A549 (cell line): ENCODE measurements at regions not wholly inside any gene's neighbourhood (a gene's known extent, or its start where the extent isn't known, plus 50 kb on each side); places are given as distances from the start of the nearest gene placed in this dataset.

Source experiments
- HOXB5 ChIP-seq: fragments of 250-450 bp; sonication (Bioruptor Pico); IDR thresholded peaks from 2 replicates; pipeline ENCODE4 v1.5.0; 2020; ENCODE audit warnings: mild to moderate bottlenecking, moderate library complexity
- JUN ChIP-seq, 2 experiments: fragments of >200 bp; sonication (Bioruptor Twin); formaldehyde crosslinking; IDR thresholded peaks; 2 replicates in 1 of 2; 3 replicates in 1 of 2; pipeline ENCODE4 v1.6.1; 2016 to 2017
- POLR2A ChIP-seq: IDR thresholded peaks from 2 replicates; pipeline ENCODE4 v1.6.1; 2012; ENCODE audit warnings: mild to moderate bottlenecking, low read length
- TF ChIP-seq, protein P1 (sequence below): fragments of >200 bp; sonication (Bioruptor Twin); formaldehyde crosslinking; IDR thresholded peaks from 3 replicates; pipeline ENCODE4 v1.5.1; 2016
- TF ChIP-seq, protein P2 (sequence below): IDR thresholded peaks from 2 replicates; pipeline ENCODE4 v1.6.1; 2012
- TF ChIP-seq, protein P3 (sequence below): fragments of >200 bp; sonication (Bioruptor Twin); formaldehyde crosslinking; IDR thresholded peaks from 3 replicates; pipeline ENCODE4 v1.6.1; 2016

DNA sequence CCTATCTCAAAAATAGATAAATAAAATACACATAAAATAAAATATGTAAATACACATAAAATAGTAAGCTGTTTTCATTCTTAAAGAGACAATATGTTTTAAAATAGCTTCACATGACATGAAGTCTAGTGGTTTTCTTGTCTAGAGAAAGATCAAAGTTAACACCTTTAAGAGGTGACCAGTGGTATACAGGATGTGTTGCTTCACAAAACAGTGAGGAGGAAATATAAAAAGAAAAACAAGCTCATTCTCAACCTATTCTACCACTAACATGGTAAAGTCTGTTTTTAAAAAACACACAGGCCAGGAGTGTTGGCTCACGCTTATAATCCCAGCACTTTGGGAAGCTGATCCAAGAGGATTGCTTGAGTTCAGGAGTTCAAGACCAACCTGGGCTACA lies 433.5 kb upstream of the HSFY2 start:
- TF ChIP-seq, protein P1, sequence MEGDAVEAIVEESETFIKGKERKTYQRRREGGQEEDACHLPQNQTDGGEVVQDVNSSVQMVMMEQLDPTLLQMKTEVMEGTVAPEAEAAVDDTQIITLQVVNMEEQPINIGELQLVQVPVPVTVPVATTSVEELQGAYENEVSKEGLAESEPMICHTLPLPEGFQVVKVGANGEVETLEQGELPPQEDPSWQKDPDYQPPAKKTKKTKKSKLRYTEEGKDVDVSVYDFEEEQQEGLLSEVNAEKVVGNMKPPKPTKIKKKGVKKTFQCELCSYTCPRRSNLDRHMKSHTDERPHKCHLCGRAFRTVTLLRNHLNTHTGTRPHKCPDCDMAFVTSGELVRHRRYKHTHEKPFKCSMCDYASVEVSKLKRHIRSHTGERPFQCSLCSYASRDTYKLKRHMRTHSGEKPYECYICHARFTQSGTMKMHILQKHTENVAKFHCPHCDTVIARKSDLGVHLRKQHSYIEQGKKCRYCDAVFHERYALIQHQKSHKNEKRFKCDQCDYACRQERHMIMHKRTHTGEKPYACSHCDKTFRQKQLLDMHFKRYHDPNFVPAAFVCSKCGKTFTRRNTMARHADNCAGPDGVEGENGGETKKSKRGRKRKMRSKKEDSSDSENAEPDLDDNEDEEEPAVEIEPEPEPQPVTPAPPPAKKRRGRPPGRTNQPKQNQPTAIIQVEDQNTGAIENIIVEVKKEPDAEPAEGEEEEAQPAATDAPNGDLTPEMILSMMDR, result no peak
- TF ChIP-seq JUN (IDR thresholded peaks at IDR 0.05) (no peak), HOXB5 (no peak), POLR2A (no peak)
- TF ChIP-seq, protein P2, sequence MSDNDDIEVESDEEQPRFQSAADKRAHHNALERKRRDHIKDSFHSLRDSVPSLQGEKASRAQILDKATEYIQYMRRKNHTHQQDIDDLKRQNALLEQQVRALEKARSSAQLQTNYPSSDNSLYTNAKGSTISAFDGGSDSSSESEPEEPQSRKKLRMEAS, result no peak
- TF ChIP-seq, protein P3, sequence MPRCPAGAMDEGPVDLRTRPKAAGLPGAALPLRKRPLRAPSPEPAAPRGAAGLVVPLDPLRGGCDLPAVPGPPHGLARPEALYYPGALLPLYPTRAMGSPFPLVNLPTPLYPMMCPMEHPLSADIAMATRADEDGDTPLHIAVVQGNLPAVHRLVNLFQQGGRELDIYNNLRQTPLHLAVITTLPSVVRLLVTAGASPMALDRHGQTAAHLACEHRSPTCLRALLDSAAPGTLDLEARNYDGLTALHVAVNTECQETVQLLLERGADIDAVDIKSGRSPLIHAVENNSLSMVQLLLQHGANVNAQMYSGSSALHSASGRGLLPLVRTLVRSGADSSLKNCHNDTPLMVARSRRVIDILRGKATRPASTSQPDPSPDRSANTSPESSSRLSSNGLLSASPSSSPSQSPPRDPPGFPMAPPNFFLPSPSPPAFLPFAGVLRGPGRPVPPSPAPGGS, result no peak
